Stimulated activated CD4-positive, alpha-beta T cell treated with anti-CD3 and anti-CD28 coated beads, Interleukin-4, amount 100 ng/mL, for 1 hour (primary cell): ENCODE measurements at regions not wholly inside any gene's neighbourhood (a gene's known extent, or its start where the extent isn't known, plus 50 kb on each side); places are given as distances from the start of the nearest gene placed in this dataset.
"Not testable (repeated sequence)": the region's sequence is repeated elsewhere in the genome, so short reads cannot be mapped to it uniquely, and the experiment has no call there.

ENCODE experiments used
- DNase-seq: peaks from one replicate; pipeline ENCODE4 v3.0.0-alpha.2; 2020

GRCh38 chr21:19458295-19458694 is 1054.7 kb upstream of the TMPRSS15 start:
- DNase-seq: no peak

GRCh38 chr21:19461481-19462205 is 1058.1 kb upstream of the TMPRSS15 start:
- no peak for DNase-seq

- DNase-seq: no peak
These were observed 1060.4 kb upstream of the TMPRSS15 start for GRCh38 chr21:19463966-19464365.

- DNase-seq: no peak
These were observed 1065.6 kb upstream of the TMPRSS15 start for GRCh38 chr21:19468991-19469715.

- no peak for DNase-seq
These were observed 1071.9 kb upstream of the TMPRSS15 start for GRCh38 chr21:19475525-19475924.

- DNase-seq: no peak
These were observed 1086.3 kb upstream of the TMPRSS15 start for GRCh38 chr21:19489930-19490329.

GRCh38 chr21:19490481-19490880 is 1086.9 kb upstream of the TMPRSS15 start:
- no peak for DNase-seq

- DNase-seq: not testable (repeated sequence)
These were observed 1090.1 kb upstream of the TMPRSS15 start for GRCh38 chr21:19493437-19494241.

- no peak for DNase-seq
These were observed 1097.5 kb upstream of the TMPRSS15 start for GRCh38 chr21:19501115-19501514.

GRCh38 chr21:19507682-19508260 is 1104.2 kb upstream of the TMPRSS15 start:
- no peak for DNase-seq

GRCh38 chr21:19508442-19508841 is 1104.9 kb upstream of the TMPRSS15 start:
- no peak for DNase-seq

- DNase-seq: no peak
These were observed 1105.3 kb upstream of the TMPRSS15 start for GRCh38 chr21:19508844-19509243.

GRCh38 chr21:19510057-19510456 is 1106.5 kb upstream of the TMPRSS15 start:
- DNase-seq: no peak

- no peak for DNase-seq
These were observed 1107.1 kb upstream of the TMPRSS15 start for GRCh38 chr21:19510653-19511052.

- DNase-seq: no peak
These were observed 1118.8 kb upstream of the TMPRSS15 start for GRCh38 chr21:19522381-19522780.

GRCh38 chr21:19523061-19523460 is 1119.5 kb upstream of the TMPRSS15 start:
- no peak for DNase-seq

- no peak for DNase-seq
These were observed 1120.2 kb upstream of the TMPRSS15 start for GRCh38 chr21:19523746-19524145.

GRCh38 chr21:19529031-19529430 is 1125.4 kb upstream of the TMPRSS15 start:
- no peak for DNase-seq

GRCh38 chr21:19535356-19535755 is 1131.8 kb upstream of the TMPRSS15 start:
- DNase-seq: no peak

- DNase-seq: no peak
These were observed 1133.5 kb upstream of the TMPRSS15 start for GRCh38 chr21:19537116-19537515.

GRCh38 chr21:19540287-19540686 is 1136.7 kb upstream of the TMPRSS15 start:
- DNase-seq: no peak

- no peak for DNase-seq
These were observed 1138.0 kb upstream of the TMPRSS15 start for GRCh38 chr21:19541602-19542001.

- not testable (repeated sequence) for DNase-seq
These were observed 1140.9 kb upstream of the TMPRSS15 start for GRCh38 chr21:19544493-19544892.
